C1 segment of cervical spinal cord (tissue), 14 donors: ENCODE measurements at regions not wholly inside any gene's neighbourhood (a gene's known extent, or its start where the extent isn't known, plus 50 kb on each side); places are given as distances from the start of the nearest gene placed in this dataset.
A peak's percentile ranks its signal among the peaks of the same experiment; 100 is the strongest.
"Not testable (repeated sequence)": the region's sequence is repeated elsewhere in the genome, so short reads cannot be mapped to it uniquely, and the experiment has no call there.

Experiments
- DNase-seq, 14 donors: peaks; one replicate each; lab custom pipeline; 2025; lab: John Stamatoyannopoulos, UW

GRCh38 chr3:187997490-187997889 lies 156.5 kb upstream of the LPP start:
- peak in 1 of 14 donors; percentile 77 for DNase-seq

GRCh38 chr3:187997946-187998561 lies 155.9 kb upstream of the LPP start:
- no peak for DNase-seq

GRCh38 chr3:187998611-187999010 lies 155.3 kb upstream of the LPP start:
- no peak for DNase-seq

- DNase-seq = no peak
Measured at GRCh38 chr3:187999821-188000220, 154.1 kb upstream of the LPP start.

GRCh38 chr3:188000361-188000861 lies 153.5 kb upstream of the LPP start:
- DNase-seq = no peak

- DNase-seq = no peak
Measured at GRCh38 chr3:188001093-188001492, 152.9 kb upstream of the LPP start.

- no peak for DNase-seq
Measured at GRCh38 chr3:188001926-188002325, 152.0 kb upstream of the LPP start.

- no peak for DNase-seq
Measured at GRCh38 chr3:188002626-188003138, 151.3 kb upstream of the LPP start.

- DNase-seq = peak in 1 of 14 donors; percentile 42
Measured at GRCh38 chr3:188003188-188004171, 150.5 kb upstream of the LPP start.

- peak in 9 of 14 donors; percentile 6 to 98 (median 50) for DNase-seq
Measured at GRCh38 chr3:188006726-188007393, 147.1 kb upstream of the LPP start.

GRCh38 chr3:188007897-188008296 lies 146.1 kb upstream of the LPP start:
- DNase-seq = no peak

- DNase-seq = no peak
Measured at GRCh38 chr3:188008582-188009213, 145.3 kb upstream of the LPP start.

GRCh38 chr3:188010478-188010877 lies 143.5 kb upstream of the LPP start:
- no peak for DNase-seq

GRCh38 chr3:188019727-188020126 lies 134.2 kb upstream of the LPP start:
- no peak for DNase-seq

- DNase-seq = no peak
Measured at GRCh38 chr3:188021041-188021440, 132.9 kb upstream of the LPP start.

- no peak for DNase-seq
Measured at GRCh38 chr3:188021502-188022040, 132.4 kb upstream of the LPP start.

GRCh38 chr3:188022902-188023301 lies 131.1 kb upstream of the LPP start:
- not testable (repeated sequence) for DNase-seq

- DNase-seq = no peak
Measured at GRCh38 chr3:188025555-188025954, 128.4 kb upstream of the LPP start.

GRCh38 chr3:188026191-188026968 lies 127.6 kb upstream of the LPP start:
- no peak for DNase-seq

GRCh38 chr3:188031121-188031520 lies 122.8 kb upstream of the LPP start:
- no peak for DNase-seq
